GM12873 (cell line): ENCODE measurements at regions not wholly inside any gene's neighbourhood (a gene's known extent, or its start where the extent isn't known, plus 50 kb on each side); places are given as distances from the start of the nearest gene placed in this dataset.

Experiments
- CTCF ChIP-seq: IDR thresholded peaks from 2 replicates; pipeline ENCODE4 v1.5.1; 2012; ENCODE audit warnings: low read depth, mild to moderate bottlenecking, moderate library complexity, low read length, control low read depth; ENCODE audit not compliant: insufficient read depth; ENCODE audit errors: missing control alignments

- TF ChIP-seq CTCF: no peak
Observed at GRCh38 chr4:14850455-14851097, 151.7 kb upstream of the CPEB2 start.

- no peak for TF ChIP-seq CTCF
Observed at GRCh38 chr4:14853176-14853943, 148.9 kb upstream of the CPEB2 start.

- TF ChIP-seq CTCF: no peak
Observed at GRCh38 chr4:14855719-14856061, 146.6 kb upstream of the CPEB2 start.

GRCh38 chr4:14856062-14856933 is 146.0 kb upstream of the CPEB2 start:
- no peak for TF ChIP-seq CTCF

- no peak for TF ChIP-seq CTCF
Observed at GRCh38 chr4:14856934-14857235, 145.4 kb upstream of the CPEB2 start.

- TF ChIP-seq CTCF: no peak
Observed at GRCh38 chr4:14857475-14857874, 144.8 kb upstream of the CPEB2 start.

- TF ChIP-seq CTCF: no peak
Observed at GRCh38 chr4:14857981-14858380, 144.3 kb upstream of the CPEB2 start.
